H1 (cell line): ENCODE measurements at regions not wholly inside any gene's neighbourhood (a gene's known extent, or its start where the extent isn't known, plus 50 kb on each side); places are given as distances from the start of the nearest gene placed in this dataset.

Source experiments
- BACH1 ChIP-seq: IDR thresholded peaks from 2 replicates; pipeline ENCODE4 v1.6.1; 2012; ENCODE audit warnings: low read length, improper control_type of control experiment
- EP300 ChIP-seq, 2 experiments: IDR thresholded peaks; 1 replicate in 1 of 2; 2 replicates in 1 of 2; pipeline ENCODE4 v1.6.1; 2011 to 2012; ENCODE audit warnings: low read depth in 2 of 2, low read length in 2 of 2, mild to moderate bottlenecking in 2 of 2, borderline replicate concordance in 1 of 2, inconsistent platforms in 1 of 2, moderate library complexity in 1 of 2
- HDAC6 ChIP-seq: IDR thresholded peaks from one replicate; pipeline ENCODE4 v1.7.1; 2012; ENCODE audit warnings: low read depth, mild to moderate bottlenecking, inconsistent platforms, low read length, moderate library complexity
- JUND ChIP-seq: IDR thresholded peaks from 2 replicates; pipeline ENCODE4 v1.6.1; 2011; ENCODE audit warnings: mild to moderate bottlenecking, improper control_type of control experiment, low read length
- NRF1 ChIP-seq: IDR thresholded peaks from 2 replicates; pipeline ENCODE4 v1.6.1; 2011; ENCODE audit warnings: mild to moderate bottlenecking, low read depth, low read length, improper control_type of control experiment
- RBBP5 ChIP-seq: IDR thresholded peaks from 2 replicates; pipeline ENCODE4 v1.7.1; 2012; ENCODE audit warnings: low read depth, mild to moderate bottlenecking, inconsistent platforms, low read length, moderate library complexity, borderline replicate concordance
- RFX5 ChIP-seq: IDR thresholded peaks from 2 replicates; pipeline ENCODE4 v1.6.1; 2011; ENCODE audit warnings: low read depth, low read length, improper control_type of control experiment, borderline replicate concordance
- SP2 ChIP-seq: IDR thresholded peaks from 2 replicates; pipeline ENCODE4 v1.6.1; 2012; ENCODE audit warnings: mild to moderate bottlenecking, low read length, inconsistent platforms

DNA sequence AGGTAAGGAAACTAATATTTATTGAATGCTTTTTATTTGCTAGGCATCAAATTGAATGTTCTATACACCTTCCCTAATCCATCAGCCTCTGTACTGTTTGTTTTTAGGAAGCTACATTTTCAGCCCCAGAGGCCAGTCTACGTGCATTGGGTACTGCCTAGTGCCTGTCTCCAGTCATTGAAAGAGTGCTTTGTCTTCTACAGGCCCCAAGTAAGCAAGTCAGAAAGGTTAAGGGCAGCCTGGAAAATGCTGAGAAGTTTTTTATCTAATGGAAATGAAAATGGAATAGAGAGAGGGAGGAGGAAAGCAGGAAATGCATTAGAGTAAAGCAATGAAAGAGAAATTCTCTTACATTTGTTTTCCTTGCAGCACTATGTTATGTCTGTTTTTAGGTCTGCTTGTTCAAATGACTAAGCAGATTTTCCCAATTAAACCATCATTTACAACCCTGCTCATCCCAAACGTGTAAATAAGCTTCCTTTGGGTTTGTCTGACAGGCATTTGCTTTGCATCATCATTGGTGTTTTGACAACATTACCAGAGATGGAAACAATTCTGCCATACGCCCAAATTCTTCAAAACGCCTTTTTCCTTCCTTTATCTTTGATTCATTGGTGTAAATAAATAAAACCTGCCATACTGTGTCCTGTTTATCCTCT is 116.0 kb upstream of the GOT2 start (continued):
- TF ChIP-seq SP2 (no peak), RFX5 (no peak), HDAC6 (no peak), NRF1 (no peak), BACH1 (no peak), RBBP5 (no peak), JUND (no peak), EP300 (IDR thresholded peaks at IDR 0.05; ENCODE audit: borderline replicate concordance in 1 of 2, low read depth in 2 of 2, low read length in 2 of 2) (no peak)
- TF ChIP-seq, all 59 proteins: peak for 0
